Keratinocyte (primary cell): ENCODE measurements at regions not wholly inside any gene's neighbourhood (a gene's known extent, or its start where the extent isn't known, plus 50 kb on each side); places are given as distances from the start of the nearest gene placed in this dataset.

ENCODE experiments used
- DNase-seq: peaks from one replicate; pipeline ENCODE4 v3.0.0-alpha.2; 2011; ENCODE audit warnings: low read depth, missing footprints, low spot score
- FAIRE-seq: peaks from 2 replicates; lab custom pipeline; 2011; peaks lifted over from hg19 to GRCh38; lab: Jason Lieb, UNC
- H2AFZ ChIP-seq: 2 replicates; pipeline ENCODE4 v1.6.0; 2012; ENCODE audit warnings: low read length, control low read depth, inconsistent platforms; ENCODE audit not compliant: control insufficient read depth
- H3K27ac ChIP-seq: 2 replicates; pipeline ENCODE4 v1.5.1; 2011; ENCODE audit warnings: low read length; ENCODE audit not compliant: control insufficient read depth, insufficient read depth
- H3K27me3 ChIP-seq: 3 replicates; pipeline ENCODE4 v1.6.0; 2011; ENCODE audit warnings: low read length; ENCODE audit not compliant: control insufficient read depth, insufficient read depth; ENCODE audit errors: extremely low read depth
- H3K36me3 ChIP-seq, 2 experiments: 2 replicates in 1 of 2; 3 replicates in 1 of 2; pipeline ENCODE4 v1.5.1; 2011; ENCODE audit warnings: low read length in 2 of 2, mild to moderate bottlenecking in 1 of 2; ENCODE audit not compliant: control insufficient read depth in 2 of 2, insufficient read depth in 2 of 2; ENCODE audit errors: extremely low read depth in 1 of 2
- H3K4me1 ChIP-seq: 3 replicates; pipeline ENCODE4 v1.5.1; 2011; ENCODE audit warnings: low read length; ENCODE audit not compliant: control insufficient read depth, insufficient read depth; ENCODE audit errors: extremely low read depth
- H3K4me2 ChIP-seq: 3 replicates; pipeline ENCODE4 v1.6.0; 2011; ENCODE audit warnings: low read depth, low read length; ENCODE audit not compliant: control insufficient read depth, insufficient read depth; ENCODE audit errors: extremely low read depth
- H3K4me3 ChIP-seq, 3 experiments: fragments of 200-600 bp in 1 of 3; sonication (generic) in 1 of 3; 2 replicates in 2 of 3; 3 replicates in 1 of 3; pipeline ENCODE4 v1.5.1; 2011 to 2016; ENCODE audit warnings: low read length in 3 of 3, mild to moderate bottlenecking in 3 of 3, control low read depth in 2 of 3, inconsistent platforms in 1 of 3, low read depth in 1 of 3, mixed read lengths in 1 of 3, mixed run types in 1 of 3, moderate library complexity in 1 of 3; ENCODE audit not compliant: control insufficient read depth in 2 of 3, insufficient read depth in 2 of 3; ENCODE audit errors: extremely low read depth in 1 of 3
- H3K79me2 ChIP-seq: 2 replicates; pipeline ENCODE4 v1.6.0; 2012; ENCODE audit warnings: low read length; ENCODE audit not compliant: control insufficient read depth, insufficient read depth
- H3K9ac ChIP-seq: 3 replicates; pipeline ENCODE4 v1.6.0; 2011; ENCODE audit warnings: low read length; ENCODE audit not compliant: control insufficient read depth, insufficient read depth; ENCODE audit errors: extremely low read depth
- H3K9me1 ChIP-seq: 3 replicates; pipeline ENCODE4 v1.6.0; 2011; ENCODE audit warnings: low read length; ENCODE audit not compliant: control insufficient read depth, insufficient read depth; ENCODE audit errors: extremely low read depth
- H3K9me3 ChIP-seq: 2 replicates; pipeline ENCODE4 v1.5.1; 2012; ENCODE audit warnings: low read depth, low read length; ENCODE audit not compliant: control insufficient read depth
- H4K20me1 ChIP-seq: 3 replicates; pipeline ENCODE4 v1.6.0; 2011; ENCODE audit warnings: low read length; ENCODE audit not compliant: control insufficient read depth, insufficient read depth; ENCODE audit errors: extremely low read depth
- CTCF ChIP-seq, 3 experiments: IDR thresholded peaks in 1 of 3; conservative IDR thresholded peaks in 1 of 3; optimal IDR thresholded peaks in 1 of 3; 2 replicates in 2 of 3; 3 replicates in 1 of 3; pipeline versions ENCODE3 to v1.5.1; 2011; ENCODE audit warnings: low read length in 3 of 3, mild to moderate bottlenecking in 3 of 3, moderate library complexity in 2 of 3, control low read depth in 1 of 3, inconsistent platforms in 1 of 3; ENCODE audit not compliant: insufficient read depth in 2 of 3; ENCODE audit errors: extremely low read depth in 1 of 3
- EZH2 ChIP-seq: IDR thresholded peaks from one replicate; pipeline ENCODE4 v1.6.1; 2012; ENCODE audit warnings: inconsistent platforms, mild to moderate bottlenecking, low read length, moderate library complexity
- dilution Hi-C: fragments of 300-500 bp; cut with MboI; formaldehyde crosslinking; loops from one replicate; pipeline ENCODE4 v1.7.0; 2020; ENCODE audit warnings: low sequenced_read_pairs; ENCODE audit not compliant: extremely low pct_ligation_motif_present

- TF ChIP-seq CTCF (optimal IDR thresholded peaks at IDR 0.05 in 1 of 3, IDR thresholded peaks at IDR 0.05 in 1 of 3, conservative IDR thresholded peaks at IDR 0.05 in 1 of 3; ENCODE audit: extremely low read depth in 1 of 3, insufficient read depth in 2 of 3, low read length in 3 of 3) (no peak), EZH2 (no peak)
- Histone ChIP-seq H3K27ac (no peak overlapping the region), H3K4me2 (no peak overlapping the region), H2AFZ (no peak overlapping the region), H3K4me3 (no peak overlapping the region), H3K36me3 (no peaks in the 10 kb centered on the region), H3K9ac (no peak overlapping the region), H3K79me2 (no peaks in the 10 kb centered on the region), H3K9me3 (no peaks in the 10 kb centered on the region), H3K27me3 (no peaks in the 10 kb centered on the region), H4K20me1 (no peaks in the 10 kb centered on the region), H3K9me1 (no peaks in the 10 kb centered on the region), H3K4me1 (no peaks in the 10 kb centered on the region)
- DNase-seq (no peak), FAIRE-seq (no peak)
- dilution Hi-C loops = no loop called here
These were observed 717.9 kb downstream of the DIAPH3 start for GRCh38 chr13:59445812-59446211.

DNA sequence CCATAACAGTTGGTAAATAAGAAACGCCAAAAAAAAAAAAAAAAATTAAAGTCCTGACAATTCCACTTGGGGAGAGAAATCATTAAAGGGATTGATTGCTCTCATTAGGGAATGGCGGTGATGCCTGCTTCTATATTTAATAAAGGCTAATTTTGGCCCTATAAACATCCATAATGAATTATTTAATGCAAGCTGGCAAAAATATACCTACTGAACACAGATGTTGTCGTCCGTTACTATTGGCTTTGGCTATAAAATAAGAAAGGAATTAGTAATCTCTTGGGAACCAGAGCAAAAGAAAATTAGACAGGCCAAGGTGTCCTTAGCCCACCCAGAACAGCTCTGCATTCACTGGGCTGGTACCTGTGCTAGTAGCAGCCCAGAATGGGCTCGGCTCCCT is 717.3 kb downstream of the DIAPH3 start:
- H3K4me3 ChIP-seq = no peak overlapping the region
- H3K4me2 ChIP-seq = no peak overlapping the region
- no peak overlapping the region for H3K27ac ChIP-seq
- no peaks in the 10 kb centered on the region for H3K9me1 ChIP-seq
- no peak for TF ChIP-seq EZH2
- no peak for TF ChIP-seq CTCF (optimal IDR thresholded peaks at IDR 0.05 in 1 of 3, IDR thresholded peaks at IDR 0.05 in 1 of 3, conservative IDR thresholded peaks at IDR 0.05 in 1 of 3; ENCODE audit: extremely low read depth in 1 of 3, insufficient read depth in 2 of 3, low read length in 3 of 3)
- FAIRE-seq (no peak), DNase-seq (no peak)
- H3K4me1 ChIP-seq = no peaks in the 10 kb centered on the region
- dilution Hi-C loops = no loop called here
- no peaks in the 10 kb centered on the region for H4K20me1 ChIP-seq
- H3K36me3 ChIP-seq = no peaks in the 10 kb centered on the region
- H3K9me3 ChIP-seq = no peaks in the 10 kb centered on the region
- H3K27me3 ChIP-seq = no peaks in the 10 kb centered on the region
- no peaks in the 10 kb centered on the region for H3K79me2 ChIP-seq
- no peak overlapping the region for H3K9ac ChIP-seq
- H2AFZ ChIP-seq = no peak overlapping the region
